K562 (cell line): ENCODE measurements at regions not wholly inside any gene's neighbourhood (a gene's known extent, or its start where the extent isn't known, plus 50 kb on each side); places are given as distances from the start of the nearest gene placed in this dataset.

Experiments used
- ETS2 ChIP-seq: IDR thresholded peaks from 2 replicates; pipeline ENCODE4 v1.6.1; 2016; ENCODE audit warnings: borderline replicate concordance, missing genetic modification characterization, mild to moderate bottlenecking, moderate library complexity, missing compliant biosample characterization; ENCODE audit not compliant: poor library complexity, severe bottlenecking
- MGA ChIP-seq: fragments of 450-650 bp; IDR thresholded peaks from 2 replicates; pipeline ENCODE4 v1.6.1; 2016; ENCODE audit warnings: mild to moderate bottlenecking, moderate library complexity
- MXD1 ChIP-seq: fragments of 250-450 bp; sonication (Bioruptor Pico); IDR thresholded peaks from 2 replicates; pipeline ENCODE4 v1.8.0; 2021; ENCODE audit warnings: borderline replicate concordance, mild to moderate bottlenecking, moderate library complexity; ENCODE audit not compliant: poor library complexity, severe bottlenecking
- NKRF ChIP-seq: fragments of 450-650 bp; IDR thresholded peaks from 2 replicates; pipeline ENCODE4 v1.6.1; 2016; ENCODE audit warnings: borderline replicate concordance
- NONO ChIP-seq, 2 experiments: fragments of 200-400 bp in 1 of 2; fragments of 450-650 bp in 1 of 2; formaldehyde crosslinking in 1 of 2; IDR thresholded peaks; 2 replicates each; pipeline ENCODE4 v1.6.1; 2017; ENCODE audit warnings: low read depth in 2 of 2, mild to moderate bottlenecking in 2 of 2, moderate library complexity in 2 of 2, low read length in 1 of 2
- PBX2 ChIP-seq, 2 experiments: IDR thresholded peaks in 1 of 2; conservative IDR thresholded peaks in 1 of 2; 2 replicates each; pipeline ENCODE4 v1.6.1; 2016; ENCODE audit warnings: low read depth in 2 of 2, mild to moderate bottlenecking in 1 of 2, missing compliant biosample characterization in 1 of 2, missing genetic modification characterization in 1 of 2, moderate library complexity in 1 of 2
- TAF15 ChIP-seq: fragments of 200-400 bp; formaldehyde crosslinking; IDR thresholded peaks from 2 replicates; pipeline ENCODE4 v1.6.1; 2017; ENCODE audit warnings: mild to moderate bottlenecking, low read depth, low read length, moderate library complexity
- TCF3 ChIP-seq: sonication (generic); formaldehyde crosslinking; IDR thresholded peaks from 2 replicates; pipeline ENCODE4 v1.4.0; 2020; ENCODE audit warnings: mild to moderate bottlenecking, missing genetic modification reagents
- ZNF282 ChIP-seq: sonication (generic); formaldehyde crosslinking; IDR thresholded peaks from 2 replicates; pipeline ENCODE4 v1.8.1; 2023; ENCODE audit warnings: missing genetic modification reagents

GRCh38 chr16:63623551-63624039 is 1498.3 kb downstream of the CDH11 start (continued):
- TF ChIP-seq MGA (no peak), PBX2 (CRISPR knock-in tag; IDR thresholded peaks at IDR 0.05; ENCODE audit: low read depth) (no peak), PBX2 (tag; conservative IDR thresholded peaks at IDR 0.05; ENCODE audit: low read depth) (no peak), ZNF282 (CRISPR knock-in tag) (no peak), NKRF (no peak), TAF15 (no peak), MXD1 (no peak), NONO (IDR thresholded peaks at IDR 0.05; ENCODE audit: low read depth in 2 of 2, low read length in 1 of 2) (no peak), TCF3 (CRISPR knock-in tag) (no peak), ETS2 (tag) (no peak)
